Astrocyte of the cerebellum (primary cell): ENCODE measurements at regions not wholly inside any gene's neighbourhood (a gene's known extent, or its start where the extent isn't known, plus 50 kb on each side); places are given as distances from the start of the nearest gene placed in this dataset.

Experiments used
- DNase-seq: peaks from one replicate; pipeline ENCODE4 v3.0.0-alpha.2; 2011; ENCODE audit warnings: low read depth
- H3K4me3 ChIP-seq: 2 replicates; pipeline ENCODE4 v1.5.1; 2011; ENCODE audit warnings: mild to moderate bottlenecking, low read depth, low read length, moderate library complexity
- CTCF ChIP-seq: IDR thresholded peaks from 2 replicates; pipeline ENCODE4 v1.5.1; 2012; ENCODE audit warnings: low read length, low read depth, moderate library complexity, mild to moderate bottlenecking; ENCODE audit errors: missing control alignments
- in situ Hi-C: cut with HindIII; loops from 2 replicates; pipeline ENCODE4 v1.10.0; 2017; ENCODE audit warnings: low sequenced_read_pairs

- in situ Hi-C loops, result no loop called here
- no peak overlapping the region for H3K4me3 ChIP-seq
- DNase-seq, result no peak
- TF ChIP-seq CTCF, result no peak
Observed at GRCh38 chr6:43900560-43900915, 130.5 kb downstream of the VEGFA start.

- DNase-seq, result no peak
- H3K4me3 ChIP-seq, result no peak overlapping the region
- in situ Hi-C loops, result no loop called here
- TF ChIP-seq CTCF, result no peak
Observed at GRCh38 chr6:43899830-43900229, 129.8 kb downstream of the VEGFA start.

GRCh38 chr6:43898358-43899131 is 128.5 kb downstream of the VEGFA start:
- H3K4me3 ChIP-seq, result no peak overlapping the region
- TF ChIP-seq CTCF, result no peak
- no peak for DNase-seq
- in situ Hi-C loops, result no loop called here

GRCh38 chr6:43897571-43898302 is 127.7 kb downstream of the VEGFA start:
- no peak for DNase-seq
- in situ Hi-C loops, result no loop called here
- TF ChIP-seq CTCF, result no peak
- H3K4me3 ChIP-seq, result no peak overlapping the region

GRCh38 chr6:43896329-43897255 is 126.6 kb downstream of the VEGFA start:
- DNase-seq, result no peak
- in situ Hi-C loops, result no loop called here
- no peak for TF ChIP-seq CTCF
- H3K4me3 ChIP-seq, result no peak overlapping the region

- no peak for DNase-seq
- H3K4me3 ChIP-seq, result no peak overlapping the region
- in situ Hi-C loops, result no loop called here
- no peak for TF ChIP-seq CTCF
Observed at GRCh38 chr6:43895656-43896328, 125.8 kb downstream of the VEGFA start.
